ENCODE measurements at regions not wholly inside any gene's neighbourhood (a gene's known extent, or its start where the extent isn't known, plus 50 kb on each side); places are given as distances from the start of the nearest gene placed in this dataset.

- no peaks in the 10 kb centered on the region for H3K36me3 Mint-ChIP-seq
- no peak overlapping the region for H3K27ac Mint-ChIP-seq
- no peaks in the 10 kb centered on the region for H3K4me1 Mint-ChIP-seq (ENCODE audit: low read depth)
- H3K4me3 Mint-ChIP-seq = no peak overlapping the region
- no peaks in the 10 kb centered on the region for H3K27me3 Mint-ChIP-seq
- no peaks in the 10 kb centered on the region for H3K9me3 Mint-ChIP-seq (ENCODE audit: low read depth)
Measured at GRCh38 chr1:56442290-56442877, 137.0 kb downstream of the PLPP3 start.

GRCh38 chr1:56441601-56442000 lies 137.8 kb downstream of the PLPP3 start:
- Mint-ChIP-seq H3K4me1 (ENCODE audit: low read depth) (no peaks in the 10 kb centered on the region), H3K27ac (no peak overlapping the region), H3K4me3 (no peak overlapping the region), H3K27me3 (no peaks in the 10 kb centered on the region), H3K9me3 (ENCODE audit: low read depth) (no peaks in the 10 kb centered on the region), H3K36me3 (no peaks in the 10 kb centered on the region)

GRCh38 chr1:56439610-56440264 lies 139.6 kb downstream of the PLPP3 start:
- Mint-ChIP-seq H3K4me1 (ENCODE audit: low read depth) (no peaks in the 10 kb centered on the region), H3K4me3 (no peak overlapping the region), H3K36me3 (no peaks in the 10 kb centered on the region), H3K27ac (no peak overlapping the region), H3K9me3 (ENCODE audit: low read depth) (no peaks in the 10 kb centered on the region), H3K27me3 (no peaks in the 10 kb centered on the region)

GRCh38 chr1:56438901-56439551 lies 140.3 kb downstream of the PLPP3 start:
- Mint-ChIP-seq H3K4me3 (no peak overlapping the region), H3K36me3 (no peaks in the 10 kb centered on the region), H3K4me1 (ENCODE audit: low read depth) (no peaks in the 10 kb centered on the region), H3K27me3 (no peaks in the 10 kb centered on the region), H3K27ac (no peak overlapping the region), H3K9me3 (ENCODE audit: low read depth) (no peaks in the 10 kb centered on the region)

GRCh38 chr1:56437959-56438358 lies 141.4 kb downstream of the PLPP3 start:
- Mint-ChIP-seq H3K36me3 (no peaks in the 10 kb centered on the region), H3K9me3 (ENCODE audit: low read depth) (no peaks in the 10 kb centered on the region), H3K4me3 (no peak overlapping the region), H3K4me1 (ENCODE audit: low read depth) (no peaks in the 10 kb centered on the region), H3K27me3 (peaks cover 2% of the 10 kb centered on the region), H3K27ac (no peak overlapping the region)

GRCh38 chr1:56436912-56437417 lies 142.4 kb downstream of the PLPP3 start:
- H3K9me3 Mint-ChIP-seq (ENCODE audit: low read depth) = no peaks in the 10 kb centered on the region
- H3K27ac Mint-ChIP-seq = no peak overlapping the region
- H3K4me1 Mint-ChIP-seq (ENCODE audit: low read depth) = no peaks in the 10 kb centered on the region
- H3K36me3 Mint-ChIP-seq = no peaks in the 10 kb centered on the region
- H3K27me3 Mint-ChIP-seq = peaks cover 2% of the 10 kb centered on the region
- H3K4me3 Mint-ChIP-seq = no peak overlapping the region

- H3K4me1 Mint-ChIP-seq (ENCODE audit: low read depth) = no peaks in the 10 kb centered on the region
- no peaks in the 10 kb centered on the region for H3K9me3 Mint-ChIP-seq (ENCODE audit: low read depth)
- no peaks in the 10 kb centered on the region for H3K36me3 Mint-ChIP-seq
- no peak overlapping the region for H3K4me3 Mint-ChIP-seq
- H3K27me3 Mint-ChIP-seq = peaks cover 2% of the 10 kb centered on the region
- H3K27ac Mint-ChIP-seq = no peak overlapping the region
Measured at GRCh38 chr1:56436296-56436695, 143.1 kb downstream of the PLPP3 start.

- Mint-ChIP-seq H3K27me3 (peaks cover 2% of the 10 kb centered on the region), H3K9me3 (ENCODE audit: low read depth) (no peaks in the 10 kb centered on the region), H3K27ac (no peak overlapping the region), H3K4me1 (ENCODE audit: low read depth) (no peaks in the 10 kb centered on the region), H3K36me3 (no peaks in the 10 kb centered on the region), H3K4me3 (no peak overlapping the region)
Measured at GRCh38 chr1:56435434-56436262, 143.7 kb downstream of the PLPP3 start.

GRCh38 chr1:56434740-56435139 lies 144.6 kb downstream of the PLPP3 start:
- Mint-ChIP-seq H3K4me3 (no peak overlapping the region), H3K27me3 (peaks cover 2% of the 10 kb centered on the region), H3K36me3 (no peaks in the 10 kb centered on the region), H3K9me3 (ENCODE audit: low read depth) (no peaks in the 10 kb centered on the region), H3K27ac (no peak overlapping the region), H3K4me1 (ENCODE audit: low read depth) (no peaks in the 10 kb centered on the region)

GRCh38 chr1:56434025-56434424 lies 145.3 kb downstream of the PLPP3 start:
- no peaks in the 10 kb centered on the region for H3K9me3 Mint-ChIP-seq (ENCODE audit: low read depth)
- peaks cover 2% of the 10 kb centered on the region for H3K27me3 Mint-ChIP-seq
- H3K4me3 Mint-ChIP-seq = no peak overlapping the region
- H3K27ac Mint-ChIP-seq = no peak overlapping the region
- H3K36me3 Mint-ChIP-seq = no peaks in the 10 kb centered on the region
- no peaks in the 10 kb centered on the region for H3K4me1 Mint-ChIP-seq (ENCODE audit: low read depth)

- Mint-ChIP-seq H3K36me3 (no peaks in the 10 kb centered on the region), H3K4me3 (no peak overlapping the region), H3K27ac (no peak overlapping the region), H3K4me1 (ENCODE audit: low read depth) (no peaks in the 10 kb centered on the region), H3K27me3 (peaks cover 2% of the 10 kb centered on the region), H3K9me3 (ENCODE audit: low read depth) (no peaks in the 10 kb centered on the region)
Measured at GRCh38 chr1:56433056-56433577, 146.2 kb downstream of the PLPP3 start.

GRCh38 chr1:56432166-56432971 lies 147.0 kb downstream of the PLPP3 start:
- Mint-ChIP-seq H3K9me3 (ENCODE audit: low read depth) (no peaks in the 10 kb centered on the region), H3K36me3 (no peaks in the 10 kb centered on the region), H3K27ac (no peak overlapping the region), H3K27me3 (peaks cover 2% of the 10 kb centered on the region), H3K4me3 (no peak overlapping the region), H3K4me1 (ENCODE audit: low read depth) (no peaks in the 10 kb centered on the region)

- no peaks in the 10 kb centered on the region for H3K36me3 Mint-ChIP-seq
- no peak overlapping the region for H3K27ac Mint-ChIP-seq
- no peak overlapping the region for H3K4me3 Mint-ChIP-seq
- H3K27me3 Mint-ChIP-seq = peaks cover 2% of the 10 kb centered on the region
- H3K4me1 Mint-ChIP-seq (ENCODE audit: low read depth) = no peaks in the 10 kb centered on the region
- no peaks in the 10 kb centered on the region for H3K9me3 Mint-ChIP-seq (ENCODE audit: low read depth)
Measured at GRCh38 chr1:56430141-56430839, 149.1 kb downstream of the PLPP3 start.

- H3K36me3 Mint-ChIP-seq = no peaks in the 10 kb centered on the region
- H3K4me1 Mint-ChIP-seq (ENCODE audit: low read depth) = no peaks in the 10 kb centered on the region
- no peak overlapping the region for H3K27ac Mint-ChIP-seq
- no peak overlapping the region for H3K4me3 Mint-ChIP-seq
- H3K27me3 Mint-ChIP-seq = peaks cover 2% of the 10 kb centered on the region
- H3K9me3 Mint-ChIP-seq (ENCODE audit: low read depth) = no peaks in the 10 kb centered on the region
Measured at GRCh38 chr1:56429288-56429687, 150.1 kb downstream of the PLPP3 start.

All from activated naive CD8-positive, alpha-beta T cell (primary cell).